Activated CD4-positive, alpha-beta memory T cell treated with anti-CD3 and anti-CD28 coated beads, Interleukin-2, amount 10 ng/mL, durations not matched to agents 7 days and 5 days (primary cell): ENCODE measurements at regions not wholly inside any gene's neighbourhood (a gene's known extent, or its start where the extent isn't known, plus 50 kb on each side); places are given as distances from the start of the nearest gene placed in this dataset.

Source experiments
- CTCF ChIA-PET: fragments of 350-600 bp; sonication (Branson Sonifier 250); formaldehyde crosslinking; loops from one replicate; lab custom pipeline; 2021; ENCODE audit warnings: antibody characterized with exemption, inconsistent platforms; lab: Charles Lee
- POLR2A ChIA-PET: fragments of 350-600 bp; sonication (Branson Sonifier 250); formaldehyde crosslinking; loops from one replicate; lab custom pipeline; 2021; ENCODE audit warnings: antibody characterized with exemption; lab: Charles Lee
- DNase-seq: peaks from one replicate; pipeline ENCODE4 v3.0.0-alpha.2; 2020
- H3K27ac Mint-ChIP-seq: one replicate; pipeline ENCODE4 v1.8.0; 2021; ENCODE audit warnings: mild to moderate bottlenecking, mixed read lengths
- H3K27me3 Mint-ChIP-seq: one replicate; pipeline ENCODE4 v1.8.0; 2021; ENCODE audit warnings: mixed read lengths
- H3K36me3 Mint-ChIP-seq: one replicate; pipeline ENCODE4 v1.8.0; 2021; ENCODE audit warnings: low read depth, mixed read lengths
- H3K4me1 Mint-ChIP-seq: one replicate; pipeline ENCODE4 v1.8.0; 2021; ENCODE audit warnings: mixed read lengths
- H3K4me3 Mint-ChIP-seq: one replicate; pipeline ENCODE4 v1.8.0; 2021; ENCODE audit warnings: mild to moderate bottlenecking, mixed read lengths
- H3K9me3 Mint-ChIP-seq: one replicate; pipeline ENCODE4 v1.8.0; 2021; ENCODE audit warnings: mixed read lengths

GRCh38 chr21:38057626-38058025 lies 141.4 kb upstream of the KCNJ6 start:
- ChIA-PET CTCF (no interaction called here), POLR2A (no interaction called here)
- no peaks in the 10 kb centered on the region for H3K27me3 Mint-ChIP-seq

DNA sequence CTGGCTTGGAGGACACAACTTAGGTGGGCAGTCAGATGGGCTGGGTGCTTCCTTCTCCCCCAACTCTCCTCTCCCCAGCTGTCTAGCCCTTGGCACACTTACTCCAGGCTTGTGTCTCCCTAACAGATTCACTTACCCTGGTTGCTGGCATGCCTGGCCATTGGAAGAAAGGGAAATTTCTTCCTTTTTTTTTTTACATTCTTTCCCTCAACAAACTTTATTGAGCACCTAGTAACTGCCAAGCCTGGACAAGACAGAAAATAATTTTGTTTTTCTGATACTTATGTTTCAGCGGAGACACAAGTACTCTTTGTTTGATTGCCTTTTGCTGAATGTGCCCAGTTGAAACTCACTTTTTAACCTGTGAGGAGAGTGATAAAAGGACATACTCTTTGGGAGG lies 144.3 kb upstream of the KCNJ6 start:
- CTCF ChIA-PET = no interaction called here
- no peak for DNase-seq
- no peak overlapping the region for H3K4me3 Mint-ChIP-seq

More at GRCh38 chr21:38057626-38058025, 141.4 kb upstream of the KCNJ6 start:
- DNase-seq = no peak
- Mint-ChIP-seq H3K4me3 (no peak overlapping the region), H3K36me3 (no peaks in the 10 kb centered on the region), H3K9me3 (peaks cover 10% of the 10 kb centered on the region), H3K27ac (no peak overlapping the region), H3K4me1 (no peaks in the 10 kb centered on the region)

DNA sequence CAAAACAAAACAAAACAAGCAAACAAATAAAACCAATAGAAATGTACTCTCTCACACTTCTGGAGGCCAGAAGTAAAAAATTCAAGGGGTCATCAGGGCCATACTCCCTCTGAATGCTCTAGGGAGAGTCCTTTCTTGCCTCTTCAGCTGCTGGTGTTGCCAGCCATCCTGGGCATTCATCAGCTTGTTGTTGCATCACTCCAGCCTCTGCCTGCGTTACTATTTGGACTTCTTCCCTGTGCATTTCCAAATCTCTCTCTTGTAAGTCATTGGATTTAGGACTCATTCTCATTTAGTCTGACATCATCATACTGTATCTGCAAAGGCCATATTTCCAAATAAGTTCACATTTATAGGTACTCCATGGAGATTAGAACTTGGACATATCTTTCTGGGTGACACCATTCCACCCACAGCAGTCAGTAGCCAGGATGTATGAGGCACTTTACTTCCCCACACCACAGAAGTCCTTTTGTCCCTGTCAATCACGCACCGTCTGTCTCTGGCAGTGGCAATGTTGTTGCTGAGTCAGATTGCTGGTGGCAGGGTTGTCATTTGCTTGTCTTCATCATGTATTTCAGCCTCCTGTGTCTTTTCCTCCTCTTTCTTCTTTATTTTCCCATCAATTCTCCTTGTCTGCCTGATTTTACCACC lies 151.0 kb upstream of the KCNJ6 start:
- no peaks in the 10 kb centered on the region for H3K36me3 Mint-ChIP-seq
- no peaks in the 10 kb centered on the region for H3K27me3 Mint-ChIP-seq
- H3K27ac Mint-ChIP-seq = no peak overlapping the region
- ChIA-PET CTCF (no interaction called here), POLR2A (no interaction called here)
- H3K4me3 Mint-ChIP-seq = no peak overlapping the region
- H3K4me1 Mint-ChIP-seq = no peaks in the 10 kb centered on the region
- no peak for DNase-seq
- H3K9me3 Mint-ChIP-seq = no peaks in the 10 kb centered on the region

More for the DNA sequence above, 144.3 kb upstream of the KCNJ6 start:
- Mint-ChIP-seq H3K9me3 (peaks cover 10% of the 10 kb centered on the region), H3K36me3 (no peaks in the 10 kb centered on the region), H3K27me3 (no peaks in the 10 kb centered on the region), H3K4me1 (no peaks in the 10 kb centered on the region), H3K27ac (no peak overlapping the region)
- POLR2A ChIA-PET = no interaction called here

- H3K27ac Mint-ChIP-seq = no peak overlapping the region
- CTCF ChIA-PET = no interaction called here
These were observed 156.2 kb upstream of the KCNJ6 start for GRCh38 chr21:38072489-38072888.

DNA sequence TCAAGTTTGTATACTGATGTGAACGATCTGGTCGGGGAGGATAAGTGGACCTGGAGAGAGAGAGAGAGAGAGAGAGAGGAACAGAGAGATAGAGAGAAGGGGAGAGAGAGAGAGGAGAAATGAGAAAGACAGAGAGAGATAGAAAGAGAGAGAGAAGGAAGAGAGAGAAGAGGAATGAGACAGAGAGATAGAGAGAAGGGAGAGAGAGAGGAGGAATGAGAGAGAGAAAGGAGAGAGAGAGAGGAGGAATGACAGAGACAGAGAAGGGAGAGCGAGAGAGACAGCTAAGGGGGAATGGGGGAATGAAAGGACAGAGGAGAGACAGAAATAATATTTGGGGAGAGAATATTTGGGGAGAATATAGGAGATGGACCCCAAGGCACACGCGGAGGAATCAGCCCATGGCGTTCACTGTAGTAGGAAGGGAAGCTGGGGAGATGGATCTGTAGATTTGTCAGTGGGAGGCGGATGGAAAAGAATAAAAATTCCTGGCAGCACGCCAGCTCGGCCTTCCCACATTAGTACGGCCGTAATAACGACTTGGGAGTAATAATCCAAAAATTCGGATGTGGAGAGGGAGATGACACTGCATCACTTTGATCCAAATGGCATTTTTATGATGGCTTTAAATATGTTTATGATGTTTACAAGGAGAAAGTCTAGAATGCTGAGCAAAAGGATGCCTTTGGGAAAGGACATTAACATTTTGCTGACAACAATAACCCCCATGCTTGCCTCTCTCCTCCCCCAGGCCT lies 159.8 kb upstream of the KCNJ6 start:
- Mint-ChIP-seq H3K27ac (no peak overlapping the region), H3K4me3 (no peak overlapping the region), H3K27me3 (no peaks in the 10 kb centered on the region), H3K9me3 (no peaks in the 10 kb centered on the region), H3K36me3 (no peaks in the 10 kb centered on the region), H3K4me1 (no peaks in the 10 kb centered on the region)
- no peak for DNase-seq
- ChIA-PET POLR2A (no interaction called here), CTCF (no interaction called here)

More at GRCh38 chr21:38072489-38072888, 156.2 kb upstream of the KCNJ6 start:
- POLR2A ChIA-PET = no interaction called here
- Mint-ChIP-seq H3K27me3 (no peaks in the 10 kb centered on the region), H3K4me1 (no peaks in the 10 kb centered on the region), H3K4me3 (no peak overlapping the region), H3K36me3 (no peaks in the 10 kb centered on the region), H3K9me3 (no peaks in the 10 kb centered on the region)
- no peak for DNase-seq

DNA sequence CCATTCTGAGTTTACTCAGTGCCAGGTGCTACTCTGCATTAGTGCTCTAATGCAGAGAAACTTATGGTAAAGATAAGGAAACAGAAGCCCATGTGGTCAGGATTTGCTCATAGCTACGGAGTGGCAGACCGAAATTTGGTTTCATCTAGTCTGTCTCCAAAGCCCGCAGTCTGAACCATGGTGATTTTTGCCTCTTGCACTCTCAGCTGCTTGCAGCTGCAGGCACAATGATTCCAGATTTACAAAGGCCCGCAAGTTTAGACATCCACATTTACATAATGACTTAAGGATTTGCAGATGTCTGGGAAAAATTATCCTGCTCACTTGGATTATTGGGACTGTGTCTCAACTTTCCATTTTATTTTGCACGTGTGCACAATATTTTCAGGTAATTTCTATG lies 161.3 kb upstream of the KCNJ6 start:
- Mint-ChIP-seq H3K27me3 (no peaks in the 10 kb centered on the region), H3K4me3 (no peak overlapping the region), H3K4me1 (no peaks in the 10 kb centered on the region), H3K27ac (no peak overlapping the region), H3K9me3 (no peaks in the 10 kb centered on the region), H3K36me3 (no peaks in the 10 kb centered on the region)
- ChIA-PET CTCF (no interaction called here), POLR2A (no interaction called here)
- no peak for DNase-seq

- POLR2A ChIA-PET = no interaction called here
- H3K9me3 Mint-ChIP-seq = no peaks in the 10 kb centered on the region
- H3K4me1 Mint-ChIP-seq = no peaks in the 10 kb centered on the region
- no peak overlapping the region for H3K27ac Mint-ChIP-seq
- no peaks in the 10 kb centered on the region for H3K27me3 Mint-ChIP-seq
- CTCF ChIA-PET = no interaction called here
- no peak for DNase-seq
- H3K4me3 Mint-ChIP-seq = no peak overlapping the region
- H3K36me3 Mint-ChIP-seq = no peaks in the 10 kb centered on the region
These were observed 164.6 kb upstream of the KCNJ6 start for GRCh38 chr21:38080888-38081287.

GRCh38 chr21:38081708-38082107 lies 165.5 kb upstream of the KCNJ6 start:
- no peaks in the 10 kb centered on the region for H3K9me3 Mint-ChIP-seq
- no peaks in the 10 kb centered on the region for H3K36me3 Mint-ChIP-seq
- CTCF ChIA-PET = no interaction called here
- POLR2A ChIA-PET = no interaction called here
- DNase-seq = no peak
- no peaks in the 10 kb centered on the region for H3K4me1 Mint-ChIP-seq
- H3K27ac Mint-ChIP-seq = no peak overlapping the region
- H3K4me3 Mint-ChIP-seq = no peak overlapping the region
- H3K27me3 Mint-ChIP-seq = no peaks in the 10 kb centered on the region

- no peak overlapping the region for H3K4me3 Mint-ChIP-seq
- no peaks in the 10 kb centered on the region for H3K36me3 Mint-ChIP-seq
- CTCF ChIA-PET = no interaction called here
- no peaks in the 10 kb centered on the region for H3K9me3 Mint-ChIP-seq
- H3K4me1 Mint-ChIP-seq = no peaks in the 10 kb centered on the region
- no peak for DNase-seq
- H3K27ac Mint-ChIP-seq = no peak overlapping the region
- POLR2A ChIA-PET = no interaction called here
- H3K27me3 Mint-ChIP-seq = no peaks in the 10 kb centered on the region
These were observed 166.8 kb upstream of the KCNJ6 start for GRCh38 chr21:38082936-38083485.

DNA sequence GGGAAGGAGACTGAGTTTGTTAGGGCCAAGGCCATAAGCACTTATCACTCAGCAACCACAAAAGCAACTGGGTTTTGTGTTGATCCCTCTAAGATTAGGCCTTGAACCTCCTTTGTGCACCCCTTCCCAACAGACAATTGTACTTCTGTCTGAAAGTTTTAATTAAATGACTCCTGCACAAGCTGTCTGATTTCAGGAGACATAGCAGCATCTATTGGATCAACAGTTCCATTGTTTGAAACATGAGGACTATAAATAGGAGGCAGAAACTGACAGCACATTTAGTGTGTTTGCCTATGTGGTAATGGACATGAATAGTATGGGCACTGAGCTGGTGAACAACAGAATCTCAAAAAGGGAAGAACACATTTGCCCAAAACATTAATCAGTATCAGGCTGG lies 167.3 kb upstream of the KCNJ6 start:
- DNase-seq = no peak
- H3K4me3 Mint-ChIP-seq = no peak overlapping the region
- H3K36me3 Mint-ChIP-seq = no peaks in the 10 kb centered on the region
- CTCF ChIA-PET = no interaction called here
- POLR2A ChIA-PET = no interaction called here
- H3K4me1 Mint-ChIP-seq = no peaks in the 10 kb centered on the region
- H3K27me3 Mint-ChIP-seq = no peaks in the 10 kb centered on the region
- H3K27ac Mint-ChIP-seq = no peak overlapping the region
- no peaks in the 10 kb centered on the region for H3K9me3 Mint-ChIP-seq

DNA sequence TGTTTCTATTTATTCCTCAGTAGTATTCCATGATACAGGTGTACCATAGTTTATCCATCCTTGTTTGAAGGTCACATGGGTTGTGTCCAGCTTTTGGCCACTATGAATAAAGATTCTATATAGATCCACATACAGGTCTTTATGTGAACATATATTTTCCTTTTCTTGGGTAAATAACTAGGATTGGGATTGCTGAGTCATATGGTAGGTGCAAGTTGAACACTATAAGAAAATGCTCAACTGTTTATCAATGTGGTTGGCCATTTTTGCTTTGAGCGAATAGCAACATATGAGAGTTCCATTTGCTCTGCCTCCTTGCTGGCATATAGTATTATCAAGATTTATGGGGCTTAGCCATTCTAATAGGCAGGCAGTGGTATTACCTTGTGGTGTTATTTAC lies 170.2 kb upstream of the KCNJ15 start:
- no peak for DNase-seq
- Mint-ChIP-seq H3K36me3 (no peaks in the 10 kb centered on the region), H3K27ac (no peak overlapping the region), H3K4me3 (no peak overlapping the region), H3K27me3 (no peaks in the 10 kb centered on the region), H3K9me3 (peaks cover 4% of the 10 kb centered on the region), H3K4me1 (no peaks in the 10 kb centered on the region)
- ChIA-PET CTCF (no interaction called here), POLR2A (no interaction called here)

- H3K36me3 Mint-ChIP-seq = no peaks in the 10 kb centered on the region
- H3K9me3 Mint-ChIP-seq = peaks cover 4% of the 10 kb centered on the region
- H3K4me1 Mint-ChIP-seq = no peaks in the 10 kb centered on the region
- ChIA-PET CTCF (no interaction called here), POLR2A (no interaction called here)
- H3K27ac Mint-ChIP-seq = no peak overlapping the region
- no peak for DNase-seq
- no peaks in the 10 kb centered on the region for H3K27me3 Mint-ChIP-seq
- no peak overlapping the region for H3K4me3 Mint-ChIP-seq
These were observed 167.7 kb upstream of the KCNJ15 start for GRCh38 chr21:38088916-38089762.

DNA sequence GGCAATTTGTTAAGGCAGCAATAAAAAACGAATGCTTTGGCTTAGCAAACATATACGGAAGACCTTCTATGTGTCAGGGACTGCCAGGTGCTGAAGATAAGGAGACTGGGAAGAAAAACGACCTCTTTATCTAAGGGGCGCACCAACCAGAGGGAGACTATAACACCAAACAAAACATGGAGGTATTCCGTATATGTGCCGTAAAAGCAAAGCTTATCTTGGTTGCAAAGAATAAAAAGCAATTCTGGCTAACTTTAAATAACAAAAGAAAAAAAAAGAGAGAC lies 167.1 kb upstream of the KCNJ15 start:
- CTCF ChIA-PET = no interaction called here

More for the DNA sequence above, 167.1 kb upstream of the KCNJ15 start:
- Mint-ChIP-seq H3K4me1 (no peaks in the 10 kb centered on the region), H3K27ac (no peak overlapping the region), H3K4me3 (no peak overlapping the region), H3K27me3 (no peaks in the 10 kb centered on the region), H3K9me3 (peaks cover 4% of the 10 kb centered on the region), H3K36me3 (no peaks in the 10 kb centered on the region)
- POLR2A ChIA-PET = no interaction called here
- DNase-seq = no peak
